ENCODE measurements at regions not wholly inside any gene's neighbourhood (a gene's known extent, or its start where the extent isn't known, plus 50 kb on each side); places are given as distances from the start of the nearest gene placed in this dataset.
"Not testable (repeated sequence)": the region's sequence is repeated elsewhere in the genome, so short reads cannot be mapped to it uniquely, and the experiment has no call there.

- POLR2A ChIA-PET (ENCODE audit: unreplicated experiment); in situ Hi-C loops (cut with MboI; ENCODE audit: low sequenced_read_pairs): not testable (repeated sequence)
Observed at GRCh38 chr4:97097036-97097435, 1046.2 kb downstream of the STPG2 start.

GRCh38 chr4:97101171-97101570 is 1042.1 kb downstream of the STPG2 start:
- H3K36me3 ChIP-seq (ENCODE audit: control insufficient read depth, insufficient read depth, low read length); H2AK9ac ChIP-seq (replicated peaks; ENCODE audit: low read depth, low read length, poor library complexity); H3K56ac ChIP-seq (ENCODE audit: extremely low read depth, insufficient read depth, low read length); H4K20me1 ChIP-seq (ENCODE audit: insufficient read depth, low read length); H3K4me3 ChIP-seq (ENCODE audit: insufficient read depth, low read depth, low read length); H3K79me1 ChIP-seq (ENCODE audit: low read depth in 1 of 2, low read length in 2 of 2); H4K8ac ChIP-seq (ENCODE audit: low read depth in 2 of 2, low read length in 2 of 2); H3K23ac ChIP-seq (ENCODE audit: low read depth, low read length); H2AFZ ChIP-seq (replicated peaks; ENCODE audit: low read length, poor library complexity); H2BK120ac ChIP-seq (ENCODE audit: low read depth, low read length); H3K9me1 ChIP-seq (ENCODE audit: insufficient read depth, low read length); in situ Hi-C loops (cut with MboI; ENCODE audit: low sequenced_read_pairs); H3K9me3 ChIP-seq (ENCODE audit: control insufficient read depth, insufficient read depth, low read length); H2BK15ac ChIP-seq (ENCODE audit: low read depth, low read length); H4K91ac ChIP-seq (ENCODE audit: insufficient read depth, low read depth, low read length); H3K27me3 ChIP-seq (ENCODE audit: control insufficient read depth, insufficient read depth, low read length); H3K4me2 ChIP-seq (ENCODE audit: low read depth, low read length); BruUV-seq (replicated peaks); H3K9ac ChIP-seq (ENCODE audit: low read depth, low read length); CTCF ChIA-PET; H3K4me1 ChIP-seq (ENCODE audit: control insufficient read depth, insufficient read depth, low read length); POLR2A ChIA-PET (ENCODE audit: unreplicated experiment); dilution Hi-C loops (cut with HindIII; ENCODE audit: low sequenced_read_pairs, unreplicated experiment); H3K14ac ChIP-seq (replicated peaks; ENCODE audit: low read depth, low read length); ATAC-seq (ENCODE audit: low read depth); H2AK5ac ChIP-seq (ENCODE audit: low read depth, low read length); H3K18ac ChIP-seq (ENCODE audit: low read depth, low read length); H3K27ac ChIP-seq (ENCODE audit: insufficient read depth, low read length); H2BK5ac ChIP-seq (ENCODE audit: low read depth, low read length, poor library complexity, severe bottlenecking); intact Hi-C loops (cut with micrococcal nuclease); H3K4ac ChIP-seq (ENCODE audit: low read depth, low read length); DNase-seq; H2BK20ac ChIP-seq (ENCODE audit: low read depth, low read length); H4K5ac ChIP-seq (ENCODE audit: low read depth, low read length): not testable (repeated sequence)
- WGBS, 2 experiments (ENCODE audit: extremely low coverage in 2 of 2, insufficient read length in 1 of 2) = 87% methylated on average over 3 of the region's 7 CpGs; no CpG with 5 or more reads in 1 of the 2 experiments

More at GRCh38 chr4:97097036-97097435, 1046.2 kb downstream of the STPG2 start:
- H3K23ac ChIP-seq (ENCODE audit: low read depth, low read length); H3K36me3 ChIP-seq (ENCODE audit: control insufficient read depth, insufficient read depth, low read length); H3K4me2 ChIP-seq (ENCODE audit: low read depth, low read length); H3K9ac ChIP-seq (ENCODE audit: low read depth, low read length); H2AFZ ChIP-seq (replicated peaks; ENCODE audit: low read length, poor library complexity); BruUV-seq (replicated peaks); H4K5ac ChIP-seq (ENCODE audit: low read depth, low read length); H2AK9ac ChIP-seq (replicated peaks; ENCODE audit: low read depth, low read length, poor library complexity); H2AK5ac ChIP-seq (ENCODE audit: low read depth, low read length); ATAC-seq (ENCODE audit: low read depth); dilution Hi-C loops (cut with HindIII; ENCODE audit: low sequenced_read_pairs, unreplicated experiment); H3K14ac ChIP-seq (replicated peaks; ENCODE audit: low read depth, low read length); H3K9me1 ChIP-seq (ENCODE audit: insufficient read depth, low read length); H3K4me1 ChIP-seq (ENCODE audit: control insufficient read depth, insufficient read depth, low read length); intact Hi-C loops (cut with micrococcal nuclease); H2BK5ac ChIP-seq (ENCODE audit: low read depth, low read length, poor library complexity, severe bottlenecking); H3K4me3 ChIP-seq (ENCODE audit: insufficient read depth, low read depth, low read length); H3K4ac ChIP-seq (ENCODE audit: low read depth, low read length); H2BK120ac ChIP-seq (ENCODE audit: low read depth, low read length); H3K9me3 ChIP-seq (ENCODE audit: control insufficient read depth, insufficient read depth, low read length); H4K20me1 ChIP-seq (ENCODE audit: insufficient read depth, low read length); CTCF ChIA-PET; H3K27me3 ChIP-seq (ENCODE audit: control insufficient read depth, insufficient read depth, low read length); H3K79me1 ChIP-seq (ENCODE audit: low read depth in 1 of 2, low read length in 2 of 2); H3K56ac ChIP-seq (ENCODE audit: extremely low read depth, insufficient read depth, low read length); H2BK15ac ChIP-seq (ENCODE audit: low read depth, low read length); H3K27ac ChIP-seq (ENCODE audit: insufficient read depth, low read length); DNase-seq; H4K91ac ChIP-seq (ENCODE audit: insufficient read depth, low read depth, low read length); H4K8ac ChIP-seq (ENCODE audit: low read depth in 2 of 2, low read length in 2 of 2); H2BK20ac ChIP-seq (ENCODE audit: low read depth, low read length); H3K18ac ChIP-seq (ENCODE audit: low read depth, low read length): not testable (repeated sequence)
- WGBS, 2 experiments (ENCODE audit: extremely low coverage in 2 of 2, insufficient read length in 1 of 2) = no CpG with 5 or more reads among the region's 6 CpGs
